ENCODE measurements at regions not wholly inside any gene's neighbourhood (a gene's known extent, or its start where the extent isn't known, plus 50 kb on each side); places are given as distances from the start of the nearest gene placed in this dataset.

DNA sequence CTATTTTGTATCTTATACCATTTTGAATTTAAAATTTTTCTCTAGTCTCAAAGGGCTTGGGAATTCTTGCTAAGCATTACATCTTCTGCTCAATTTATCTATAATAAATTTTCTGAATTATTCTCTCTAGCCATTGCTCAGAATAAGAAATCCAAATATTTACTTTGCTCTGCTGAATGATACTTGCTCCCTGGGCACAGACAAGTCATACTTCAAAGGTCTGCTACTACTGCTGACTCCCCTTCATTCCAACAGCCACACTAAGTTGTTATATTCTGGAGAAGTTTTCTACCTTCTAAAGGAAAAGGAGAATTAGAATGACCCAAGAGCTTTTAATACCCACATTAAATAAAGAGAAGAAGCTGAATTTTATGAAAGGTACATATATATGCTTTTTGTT is 460.3 kb upstream of the ZNF717 start:
- H3K4me3 ChIP-seq (ENCODE audit: low read depth, low read length): no peak overlapping the region
- no peak for DNase-seq (ENCODE audit: low read depth)
- TF ChIP-seq, protein P1, sequence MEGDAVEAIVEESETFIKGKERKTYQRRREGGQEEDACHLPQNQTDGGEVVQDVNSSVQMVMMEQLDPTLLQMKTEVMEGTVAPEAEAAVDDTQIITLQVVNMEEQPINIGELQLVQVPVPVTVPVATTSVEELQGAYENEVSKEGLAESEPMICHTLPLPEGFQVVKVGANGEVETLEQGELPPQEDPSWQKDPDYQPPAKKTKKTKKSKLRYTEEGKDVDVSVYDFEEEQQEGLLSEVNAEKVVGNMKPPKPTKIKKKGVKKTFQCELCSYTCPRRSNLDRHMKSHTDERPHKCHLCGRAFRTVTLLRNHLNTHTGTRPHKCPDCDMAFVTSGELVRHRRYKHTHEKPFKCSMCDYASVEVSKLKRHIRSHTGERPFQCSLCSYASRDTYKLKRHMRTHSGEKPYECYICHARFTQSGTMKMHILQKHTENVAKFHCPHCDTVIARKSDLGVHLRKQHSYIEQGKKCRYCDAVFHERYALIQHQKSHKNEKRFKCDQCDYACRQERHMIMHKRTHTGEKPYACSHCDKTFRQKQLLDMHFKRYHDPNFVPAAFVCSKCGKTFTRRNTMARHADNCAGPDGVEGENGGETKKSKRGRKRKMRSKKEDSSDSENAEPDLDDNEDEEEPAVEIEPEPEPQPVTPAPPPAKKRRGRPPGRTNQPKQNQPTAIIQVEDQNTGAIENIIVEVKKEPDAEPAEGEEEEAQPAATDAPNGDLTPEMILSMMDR (IDR thresholded peaks at IDR 0.05; ENCODE audit: insufficient read depth, low read depth, low read length, missing control alignments): no peak

DNA sequence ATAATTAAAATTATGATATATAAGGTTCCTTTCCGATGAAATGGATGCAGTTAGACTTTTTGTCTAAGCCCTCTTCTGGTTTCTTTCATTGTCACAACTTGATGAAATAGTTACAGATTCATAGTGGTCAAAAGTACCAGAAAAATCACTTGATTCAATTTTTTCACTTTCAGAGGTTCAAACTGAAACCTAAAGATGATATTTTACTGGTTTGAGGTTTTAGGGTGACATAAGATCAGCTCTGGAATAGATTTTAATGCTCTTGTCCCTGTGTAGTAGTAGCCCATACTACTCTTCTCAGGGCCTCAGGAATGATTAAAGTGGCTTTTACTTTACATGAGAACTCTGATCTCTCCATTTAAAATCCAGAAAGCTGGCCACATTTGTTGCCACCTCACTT is 479.1 kb upstream of the ZNF717 start:
- peak; percentile 21 for DNase-seq (ENCODE audit: low read depth)
- TF ChIP-seq, protein P1 (IDR thresholded peaks at IDR 0.05; ENCODE audit: insufficient read depth, low read depth, low read length, missing control alignments): no peak
- no peak overlapping the region for H3K4me3 ChIP-seq (ENCODE audit: low read depth, low read length)

DNA sequence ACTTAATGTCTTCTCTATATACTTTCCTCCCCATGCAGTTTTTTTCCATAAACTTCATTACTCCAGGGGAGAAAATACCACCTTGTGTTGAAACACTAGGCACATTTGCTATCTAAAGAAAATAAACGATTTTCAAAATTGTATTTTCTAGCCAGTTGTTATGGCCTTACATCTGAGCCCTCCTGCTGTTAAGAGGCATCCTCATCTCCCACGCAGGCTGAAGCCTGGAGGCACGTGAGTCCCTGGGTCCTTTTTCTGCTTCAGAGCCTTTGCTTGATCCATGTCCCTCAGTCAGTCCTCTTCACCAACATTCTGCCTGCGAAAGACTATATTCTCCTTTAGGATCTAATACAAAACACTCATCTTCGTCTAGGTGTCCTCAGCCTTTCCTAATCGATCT is 479.6 kb upstream of the ZNF717 start:
- TF ChIP-seq, protein P1 (IDR thresholded peaks at IDR 0.05; ENCODE audit: insufficient read depth, low read depth, low read length, missing control alignments): no peak
- no peak overlapping the region for H3K4me3 ChIP-seq (ENCODE audit: low read depth, low read length)
- no peak for DNase-seq (ENCODE audit: low read depth)

DNA sequence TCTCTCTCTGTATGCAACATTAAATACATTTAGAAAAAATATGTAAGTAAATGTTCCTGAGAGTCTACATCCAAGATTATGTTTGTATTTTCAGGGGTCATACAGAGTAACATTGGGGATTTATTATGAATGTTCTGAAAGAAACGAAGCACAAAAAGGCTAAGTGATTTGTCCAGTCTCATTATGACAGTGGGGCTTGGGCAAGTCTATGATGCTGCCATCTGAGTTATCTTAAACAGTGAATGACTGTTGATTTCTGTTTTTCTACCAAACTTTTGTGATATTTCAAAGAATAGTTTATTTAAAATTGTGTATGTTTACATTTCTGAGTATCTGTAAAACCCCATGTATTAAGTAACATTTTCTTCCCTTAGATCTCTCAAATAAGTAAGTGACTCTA is 481.2 kb upstream of the ZNF717 start:
- DNase-seq (ENCODE audit: low read depth): no peak
- TF ChIP-seq, protein P1 (IDR thresholded peaks at IDR 0.05; ENCODE audit: insufficient read depth, low read depth, low read length, missing control alignments): no peak
- H3K4me3 ChIP-seq (ENCODE audit: low read depth, low read length): no peak overlapping the region

DNA sequence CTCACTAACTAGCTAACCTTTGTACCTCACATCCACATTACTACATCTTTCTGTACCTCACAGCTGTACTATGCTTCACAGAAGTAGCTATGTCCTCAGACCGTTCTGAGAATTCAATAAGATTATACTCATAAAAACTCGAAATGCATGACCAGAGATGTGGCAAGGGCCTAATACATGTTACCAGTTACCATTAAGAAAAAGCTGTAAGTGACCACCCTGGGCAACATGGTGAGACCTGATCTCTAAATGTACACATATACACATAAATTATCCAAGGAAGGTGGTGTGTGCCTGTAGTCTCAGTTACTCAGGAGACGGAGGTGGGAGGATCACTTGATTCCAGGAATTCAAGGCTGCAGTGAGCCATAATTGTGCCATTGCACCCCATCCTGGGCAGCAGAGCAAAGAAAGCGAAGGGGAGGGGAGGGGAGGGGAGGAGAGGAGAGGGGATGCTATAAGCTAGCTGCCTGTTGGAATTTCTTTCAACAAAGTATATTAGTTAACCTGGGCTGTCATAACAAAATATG is 482.6 kb upstream of the ZNF717 start:
- no peak for DNase-seq (ENCODE audit: low read depth)
- TF ChIP-seq, protein P1 (IDR thresholded peaks at IDR 0.05; ENCODE audit: insufficient read depth, low read depth, low read length, missing control alignments): no peak

DNA sequence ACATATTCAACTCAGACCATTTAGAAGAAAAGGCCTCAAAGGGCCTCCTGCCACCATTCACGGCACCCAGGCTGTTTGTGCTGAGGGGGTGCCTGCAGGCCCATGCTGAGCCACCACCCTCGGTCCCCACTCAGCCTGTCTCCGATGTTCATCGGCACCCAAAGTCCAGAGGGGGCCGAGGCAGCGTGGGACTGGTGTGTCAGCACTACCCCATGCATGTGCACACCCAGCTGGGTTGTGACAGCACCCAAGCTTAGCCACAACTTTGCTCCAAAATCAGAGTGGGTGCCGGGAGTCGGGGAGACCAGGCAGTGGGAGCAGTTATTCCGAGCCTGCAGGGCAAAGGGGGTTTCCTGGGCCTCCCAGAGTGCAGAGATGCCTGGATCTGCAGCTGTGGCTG is 508.5 kb upstream of the ZNF717 start:
- TF ChIP-seq, protein P1 (IDR thresholded peaks at IDR 0.05; ENCODE audit: insufficient read depth, low read depth, low read length, missing control alignments): no peak
- H3K4me3 ChIP-seq (ENCODE audit: low read depth, low read length): no peak overlapping the region
- DNase-seq (ENCODE audit: low read depth): no peak

More for the DNA sequence above, 482.6 kb upstream of the ZNF717 start:
- H3K4me3 ChIP-seq (ENCODE audit: low read depth, low read length): no peak overlapping the region

DNA sequence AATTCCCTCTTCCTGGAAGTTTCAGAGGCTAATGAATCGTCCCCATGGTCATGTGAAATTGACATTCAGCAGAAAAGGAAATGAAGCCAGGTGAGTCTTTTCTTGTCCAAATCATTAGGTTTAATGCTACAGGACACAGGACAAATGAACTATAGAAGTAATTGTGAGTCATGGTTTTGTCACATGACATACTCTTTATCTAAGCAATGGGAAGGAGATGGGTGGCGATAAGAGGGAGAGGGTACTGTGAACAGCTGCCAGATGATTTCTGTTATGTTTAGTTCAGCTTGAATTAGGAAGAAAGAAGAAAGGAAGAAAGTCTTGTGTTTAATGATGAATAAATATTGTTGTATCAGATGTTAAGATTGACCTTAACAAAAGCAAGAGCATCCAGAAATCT is 515.4 kb upstream of the ZNF717 start:
- no peak overlapping the region for H3K4me3 ChIP-seq (ENCODE audit: low read depth, low read length)
- no peak for DNase-seq (ENCODE audit: low read depth)
- TF ChIP-seq, protein P1 (IDR thresholded peaks at IDR 0.05; ENCODE audit: insufficient read depth, low read depth, low read length, missing control alignments): no peak
